ENCODE measurements at regions not wholly inside any gene's neighbourhood (a gene's known extent, or its start where the extent isn't known, plus 50 kb on each side); places are given as distances from the start of the nearest gene placed in this dataset.

DNA sequence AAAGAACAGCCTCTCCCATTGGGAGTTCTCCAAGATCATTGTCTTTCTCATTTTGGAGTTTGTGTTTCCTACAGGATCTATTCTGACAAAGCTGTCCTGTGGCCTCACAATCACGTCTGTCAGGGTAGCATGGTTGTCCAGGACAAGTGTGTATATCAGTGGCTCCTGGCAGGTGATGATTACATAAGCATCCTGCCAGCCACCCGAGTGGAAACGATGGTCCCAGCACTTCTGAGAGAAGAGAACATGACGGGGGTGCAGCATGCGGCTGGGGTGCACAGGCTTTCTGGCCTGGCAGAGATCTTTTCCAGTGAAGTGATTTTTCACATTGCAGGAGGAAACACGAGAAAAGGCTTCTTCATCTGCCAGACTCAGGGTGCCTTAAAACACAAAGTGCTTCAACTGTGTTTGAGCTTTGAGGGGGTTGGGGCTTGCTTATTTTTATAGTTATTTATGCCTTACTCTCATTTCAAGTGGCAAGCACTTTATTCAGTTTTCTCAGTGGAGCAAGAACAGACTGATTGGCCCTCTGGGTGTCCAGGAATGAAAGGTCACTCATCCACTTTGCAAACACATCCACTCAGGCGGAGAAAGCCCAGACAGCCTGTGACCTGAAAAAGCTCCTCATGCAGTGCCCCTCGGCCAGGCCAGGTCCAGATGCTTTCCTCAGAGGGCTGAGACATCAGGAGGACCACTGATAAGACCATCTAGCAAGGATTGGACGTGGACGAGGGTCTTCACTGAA, 186.0 kb downstream of the DUSP10 start:
- in situ Hi-C loops (cut with MboI; ENCODE audit: low pct_unique_long_range_greater_than_20kb in 2 of 9, low sequenced_read_pairs in 9 of 9, unreplicated experiment in 9 of 9), result loop anchor here in 1 of 9 experiments (10.0 kb wide), 1 partner anchor 179 kb away; no protein-coding TSS in a partner anchor
- Histone ChIP-seq H3K27ac (no peak overlapping the region), H3K4me3 (no peak overlapping the region), H3K4me1 (replicated peaks in 1 of 2) (no peaks in the 10 kb centered on the region)
- WGBS, 10 experiments, result 0 to 77% (median 66%) methylated on average over 1 to 10 of the region's 10 CpGs
- no peak for ATAC-seq (replicated peaks in 6 of 8)

GRCh38 chr1:221556435-221556834, 185.5 kb downstream of the DUSP10 start:
- no peak for ATAC-seq (replicated peaks in 6 of 8)
- H3K4me3 ChIP-seq, result no peak overlapping the region
- no peaks in the 10 kb centered on the region for H3K4me1 ChIP-seq (replicated peaks in 1 of 2)
- no peak overlapping the region for H3K27ac ChIP-seq
- in situ Hi-C loops (cut with MboI; ENCODE audit: low pct_unique_long_range_greater_than_20kb in 2 of 9, low sequenced_read_pairs in 9 of 9, unreplicated experiment in 9 of 9), result loop anchor here in 1 of 9 experiments (10.0 kb wide), 1 partner anchor 178 kb away; no protein-coding TSS in a partner anchor

DNA sequence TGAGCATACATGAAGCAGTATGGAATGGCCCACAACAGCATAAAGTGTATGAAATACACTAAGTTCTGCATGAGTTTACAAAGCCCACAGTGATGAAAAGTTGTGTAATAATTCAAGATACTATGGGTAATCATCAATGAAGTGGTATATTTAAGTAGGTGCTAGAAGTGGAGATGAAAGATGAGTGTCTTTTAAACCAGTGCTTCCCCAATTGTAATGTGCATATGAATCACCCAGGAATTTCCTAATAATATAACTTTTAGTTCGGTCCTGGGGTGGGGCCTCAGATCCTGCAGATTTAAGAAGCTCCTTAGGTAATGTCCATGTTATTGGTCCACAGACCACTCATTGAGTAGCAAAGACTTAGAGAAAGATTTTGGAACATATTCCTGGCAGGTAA, 184.9 kb downstream of the DUSP10 start:
- no peak overlapping the region for H3K27ac ChIP-seq
- in situ Hi-C loops (cut with MboI; ENCODE audit: low pct_unique_long_range_greater_than_20kb in 2 of 9, low sequenced_read_pairs in 9 of 9, unreplicated experiment in 9 of 9), result loop anchor here in 1 of 9 experiments (10.0 kb wide), 1 partner anchor 178 kb away; no protein-coding TSS in a partner anchor
- WGBS, 10 experiments, result 0 to 85% (median 67%) methylated on average over 1 of the region's 1 CpG; no CpG with 5 or more reads in 3 of the 10 experiments
- no peaks in the 10 kb centered on the region for H3K4me1 ChIP-seq (replicated peaks in 1 of 2)
- peak in 1 of 8 experiments; percentile 46 for ATAC-seq (replicated peaks in 6 of 8)
- no peak overlapping the region for H3K4me3 ChIP-seq

GRCh38 chr1:221558396-221558795, 183.5 kb downstream of the DUSP10 start:
- no peak overlapping the region for H3K27ac ChIP-seq
- no peaks in the 10 kb centered on the region for H3K4me1 ChIP-seq (replicated peaks in 1 of 2)
- ATAC-seq (replicated peaks in 6 of 8), result no peak
- no peak overlapping the region for H3K4me3 ChIP-seq
- in situ Hi-C loops (cut with MboI; ENCODE audit: low pct_unique_long_range_greater_than_20kb in 2 of 9, low sequenced_read_pairs in 9 of 9, unreplicated experiment in 9 of 9), result loop anchor here in 1 of 9 experiments (10.0 kb wide), 1 partner anchor 176 kb away; no protein-coding TSS in a partner anchor
- 42 to 100% (median 83%) methylated on average over 2 of the region's 2 CpGs; no CpG with 5 or more reads in 1 of the 10 experiments for WGBS, 10 experiments

DNA sequence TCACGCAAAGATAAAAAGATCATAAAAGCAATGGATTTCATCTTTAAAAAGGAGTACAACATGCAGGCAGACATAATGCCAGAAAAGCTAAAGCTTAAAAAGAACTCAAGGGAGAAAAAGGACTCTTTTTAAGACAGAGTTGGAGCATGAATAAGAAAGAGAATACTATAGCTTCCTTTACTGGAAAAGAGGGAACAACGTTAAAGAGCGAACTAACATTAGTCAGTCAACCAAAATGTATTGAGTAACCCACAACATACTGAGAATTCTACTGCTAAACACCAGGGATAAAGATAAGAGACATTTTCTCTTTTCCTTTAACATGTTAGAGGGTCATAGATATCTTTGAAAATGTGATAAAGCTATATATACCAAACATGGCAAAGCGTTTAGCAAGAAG, 182.0 kb downstream of the DUSP10 start:
- no peak for ATAC-seq (replicated peaks in 6 of 8)
- no peak overlapping the region for H3K4me3 ChIP-seq
- 44 to 100% (median 87%) methylated on average over 3 to 4 of the region's 4 CpGs for WGBS, 10 experiments
- no peaks in the 10 kb centered on the region for H3K4me1 ChIP-seq (replicated peaks in 1 of 2)
- in situ Hi-C loops (cut with MboI; ENCODE audit: low pct_unique_long_range_greater_than_20kb in 2 of 9, low sequenced_read_pairs in 9 of 9, unreplicated experiment in 9 of 9), result loop anchor here in 1 of 9 experiments (10.0 kb wide), 1 partner anchor 175 kb away; no protein-coding TSS in a partner anchor
- H3K27ac ChIP-seq, result no peak overlapping the region

- WGBS, 10 experiments, result 53 to 100% (median 92%) methylated on average over 1 to 9 of the region's 9 CpGs
- H3K27ac ChIP-seq, result no peak overlapping the region
- no peak overlapping the region for H3K4me3 ChIP-seq
- in situ Hi-C loops (cut with MboI; ENCODE audit: low pct_unique_long_range_greater_than_20kb in 2 of 9, low sequenced_read_pairs in 9 of 9, unreplicated experiment in 9 of 9), result no loop called here
- no peak for ATAC-seq (replicated peaks in 6 of 8)
- H3K4me1 ChIP-seq (replicated peaks in 1 of 2), result no peaks in the 10 kb centered on the region
Observed at GRCh38 chr1:221562542-221563475, 179.1 kb downstream of the DUSP10 start.

- no peaks in the 10 kb centered on the region for H3K4me1 ChIP-seq (replicated peaks in 1 of 2)
- ATAC-seq (replicated peaks in 6 of 8), result no peak
- 80 to 99% (median 96%) methylated on average over 2 to 24 of the region's 24 CpGs; no CpG with 5 or more reads in 1 of the 10 experiments for WGBS, 10 experiments
- H3K4me3 ChIP-seq, result no peak overlapping the region
- no peak overlapping the region for H3K27ac ChIP-seq
- in situ Hi-C loops (cut with MboI; ENCODE audit: low pct_unique_long_range_greater_than_20kb in 2 of 9, low sequenced_read_pairs in 9 of 9, unreplicated experiment in 9 of 9), result no loop called here
Observed at GRCh38 chr1:221563476-221563921, 178.4 kb downstream of the DUSP10 start.

- 33 to 91% (median 74%) methylated on average over 1 to 2 of the region's 2 CpGs; no CpG with 5 or more reads in 2 of the 10 experiments for WGBS, 10 experiments
- no peak for ATAC-seq (replicated peaks in 6 of 8)
- Histone ChIP-seq H3K4me1 (replicated peaks in 1 of 2) (no peaks in the 10 kb centered on the region), H3K4me3 (no peak overlapping the region), H3K27ac (no peak overlapping the region)
- in situ Hi-C loops (cut with MboI; ENCODE audit: low pct_unique_long_range_greater_than_20kb in 2 of 9, low sequenced_read_pairs in 9 of 9, unreplicated experiment in 9 of 9), result no loop called here
Observed at GRCh38 chr1:221564891-221565290, 177.0 kb downstream of the DUSP10 start.

GRCh38 chr1:221565711-221566110, 176.2 kb downstream of the DUSP10 start:
- no peak overlapping the region for H3K4me3 ChIP-seq
- ATAC-seq (replicated peaks in 6 of 8), result no peak
- no peak overlapping the region for H3K27ac ChIP-seq
- in situ Hi-C loops (cut with MboI; ENCODE audit: low pct_unique_long_range_greater_than_20kb in 2 of 9, low sequenced_read_pairs in 9 of 9, unreplicated experiment in 9 of 9), result no loop called here
- no peaks in the 10 kb centered on the region for H3K4me1 ChIP-seq (replicated peaks in 1 of 2)
- 13 to 100% (median 59%) methylated on average over 1 to 5 of the region's 5 CpGs for WGBS, 10 experiments

- Histone ChIP-seq H3K4me3 (no peak overlapping the region), H3K27ac (no peak overlapping the region), H3K4me1 (replicated peaks in 1 of 2) (no peaks in the 10 kb centered on the region)
- 14 to 100% (median 88%) methylated on average over 1 to 3 of the region's 3 CpGs; no CpG with 5 or more reads in 1 of the 10 experiments for WGBS, 10 experiments
- no peak for ATAC-seq (replicated peaks in 6 of 8)
- in situ Hi-C loops (cut with MboI; ENCODE audit: low pct_unique_long_range_greater_than_20kb in 2 of 9, low sequenced_read_pairs in 9 of 9, unreplicated experiment in 9 of 9), result no loop called here
Observed at GRCh38 chr1:221567859-221568507, 173.9 kb downstream of the DUSP10 start.

DNA sequence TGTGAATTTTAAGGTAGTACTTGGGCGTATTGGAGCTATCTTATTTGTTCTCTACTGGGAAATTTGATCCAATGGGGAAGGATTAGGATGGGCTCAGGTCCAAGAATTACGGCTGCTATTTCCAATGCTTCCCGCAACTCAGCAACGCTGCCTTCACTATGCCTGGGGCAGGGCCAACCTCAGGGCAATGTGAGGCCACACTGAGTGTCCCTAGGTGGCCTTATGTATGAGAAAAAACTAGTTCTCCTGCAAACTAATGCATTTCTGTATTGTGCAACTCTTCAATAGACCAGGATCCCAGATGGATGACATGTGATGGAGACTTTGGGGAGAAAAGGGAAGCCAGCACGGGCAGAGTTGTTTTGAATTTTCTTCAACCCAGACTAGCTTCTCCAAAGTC, 168.1 kb downstream of the DUSP10 start:
- Histone ChIP-seq H3K4me1 (replicated peaks in 1 of 2) (no peaks in the 10 kb centered on the region), H3K4me3 (no peak overlapping the region), H3K27ac (no peak overlapping the region)
- peak in 1 of 8 experiments; percentile 38 for ATAC-seq (replicated peaks in 6 of 8)
- 0 to 75% (median 68%) methylated on average over 2 to 5 of the region's 5 CpGs; no CpG with 5 or more reads in 3 of the 10 experiments for WGBS, 10 experiments
- in situ Hi-C loops (cut with MboI; ENCODE audit: low pct_unique_long_range_greater_than_20kb in 2 of 9, low sequenced_read_pairs in 9 of 9, unreplicated experiment in 9 of 9), result no loop called here

- Histone ChIP-seq H3K27ac (no peak overlapping the region), H3K4me1 (replicated peaks in 1 of 2) (no peaks in the 10 kb centered on the region), H3K4me3 (no peak overlapping the region)
- in situ Hi-C loops (cut with MboI; ENCODE audit: low pct_unique_long_range_greater_than_20kb in 2 of 9, low sequenced_read_pairs in 9 of 9, unreplicated experiment in 9 of 9), result no loop called here
- 60 to 100% (median 94%) methylated on average over 1 to 2 of the region's 2 CpGs for WGBS, 10 experiments
- no peak for ATAC-seq (replicated peaks in 6 of 8)
Observed at GRCh38 chr1:221574529-221574928, 167.4 kb downstream of the DUSP10 start.

DNA sequence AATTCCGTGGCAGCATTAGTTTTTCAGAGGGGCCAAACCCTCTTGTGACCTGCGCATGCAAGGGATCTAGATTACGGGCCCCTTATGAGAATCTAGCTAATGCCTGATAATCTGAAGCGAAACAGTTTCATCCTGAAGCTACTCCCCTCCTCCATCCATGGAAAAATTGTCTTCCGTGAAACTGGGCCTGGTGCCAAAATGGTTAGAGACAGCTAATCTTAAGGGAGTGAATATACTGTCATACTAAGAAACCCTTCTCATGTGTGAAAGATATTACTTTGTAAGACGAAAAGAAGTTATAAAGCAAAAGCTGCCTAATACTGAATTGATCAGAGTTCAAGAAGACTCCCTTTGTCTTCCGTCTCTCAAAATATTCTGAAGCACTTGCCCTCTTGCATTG, 166.3 kb downstream of the DUSP10 start:
- no peak overlapping the region for H3K27ac ChIP-seq
- WGBS, 10 experiments, result 51 to 94% (median 79%) methylated on average over 3 to 7 of the region's 7 CpGs
- no peak for ATAC-seq (replicated peaks in 6 of 8)
- no peaks in the 10 kb centered on the region for H3K4me1 ChIP-seq (replicated peaks in 1 of 2)
- no peak overlapping the region for H3K4me3 ChIP-seq
- in situ Hi-C loops (cut with MboI; ENCODE audit: low pct_unique_long_range_greater_than_20kb in 2 of 9, low sequenced_read_pairs in 9 of 9, unreplicated experiment in 9 of 9), result no loop called here
